AG08395 (cell line): ENCODE measurements at regions not wholly inside any gene's neighbourhood (a gene's known extent, or its start where the extent isn't known, plus 50 kb on each side); places are given as distances from the start of the nearest gene placed in this dataset.
A peak's percentile ranks its signal among the peaks of the same experiment; 100 is the strongest.
"Not testable (repeated sequence)": the region's sequence is repeated elsewhere in the genome, so short reads cannot be mapped to it uniquely, and the experiment has no call there.

Experiments
- DNase-seq: peaks from one replicate; pipeline ENCODE4 v3.0.0; 2012; ENCODE audit warnings: mixed read lengths, low spot score

DNA sequence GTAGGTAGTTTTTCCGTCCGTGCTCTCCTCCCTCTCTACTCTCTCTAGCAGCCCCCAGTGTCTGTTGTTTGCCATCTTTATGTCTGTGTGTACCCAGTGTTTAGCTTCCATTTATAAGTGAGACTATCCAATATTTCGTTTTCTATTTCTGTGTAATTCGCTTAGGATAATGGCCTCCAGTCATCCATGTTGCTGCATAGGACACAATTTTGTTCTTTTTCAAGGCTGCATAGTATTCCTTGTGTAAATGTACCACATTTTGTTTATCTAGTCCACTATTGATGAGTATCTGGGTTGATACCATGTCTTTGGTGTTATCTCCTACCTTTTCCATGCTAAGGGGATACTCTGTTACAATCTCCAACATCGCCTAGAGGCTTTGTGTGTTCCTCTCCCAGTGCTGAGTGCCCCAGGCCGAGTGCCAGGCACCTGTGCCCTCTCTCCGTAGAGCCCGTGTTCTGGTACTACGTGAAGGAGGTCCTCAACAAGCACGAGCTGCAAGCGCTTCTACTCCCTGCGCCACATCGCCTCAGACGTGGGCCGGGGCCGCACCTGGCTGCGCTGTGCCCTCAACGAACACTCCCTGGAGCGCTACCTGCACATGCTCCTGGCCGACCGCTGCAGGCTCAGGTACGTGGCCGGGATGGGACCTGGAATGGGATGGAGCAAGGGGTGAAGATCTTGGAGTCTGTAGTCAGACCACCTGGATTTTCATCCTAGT lies 51.0 kb downstream of the NPIPB11 start:
- not testable (repeated sequence) for DNase-seq

DNA sequence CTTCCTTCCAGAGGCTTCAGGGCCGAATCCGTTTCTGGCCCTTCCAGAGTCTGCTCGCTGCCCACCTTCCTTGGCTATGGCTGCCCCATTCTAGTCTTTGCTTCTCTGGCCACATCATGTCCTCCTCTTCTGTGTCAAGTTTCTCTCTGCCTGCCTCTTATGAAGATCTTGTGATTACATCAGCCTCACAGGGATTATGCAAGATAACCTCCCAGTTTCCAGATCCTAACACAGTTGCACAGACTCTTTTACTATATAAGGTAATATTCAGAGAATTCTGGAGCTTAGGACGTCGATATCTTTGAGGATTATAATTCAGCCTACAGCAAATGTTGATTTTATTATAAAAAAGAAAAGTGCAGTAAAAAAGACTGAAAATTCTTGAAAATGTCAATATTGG lies 52.1 kb downstream of the NPIPB11 start:
- not testable (repeated sequence) for DNase-seq

DNA sequence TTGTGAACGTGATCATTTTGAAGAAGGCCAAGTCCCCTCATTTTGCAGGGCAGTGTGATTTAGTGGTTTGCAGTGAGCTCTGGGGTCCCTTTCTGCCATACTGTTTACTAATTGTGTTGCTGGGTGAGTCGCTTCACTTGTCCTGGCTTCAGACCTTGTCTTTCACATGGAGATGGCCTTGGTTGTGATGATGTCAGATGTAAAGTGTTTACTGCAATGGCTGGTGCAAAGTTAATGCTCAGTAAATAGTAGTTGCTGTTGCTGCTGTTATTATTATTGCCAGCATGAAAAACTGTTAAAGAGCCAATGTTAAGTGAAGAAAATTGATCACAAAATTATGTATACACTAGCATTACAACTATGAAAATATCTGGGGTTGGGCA lies 53.9 kb downstream of the NPIPB11 start:
- not testable (repeated sequence) for DNase-seq

DNA sequence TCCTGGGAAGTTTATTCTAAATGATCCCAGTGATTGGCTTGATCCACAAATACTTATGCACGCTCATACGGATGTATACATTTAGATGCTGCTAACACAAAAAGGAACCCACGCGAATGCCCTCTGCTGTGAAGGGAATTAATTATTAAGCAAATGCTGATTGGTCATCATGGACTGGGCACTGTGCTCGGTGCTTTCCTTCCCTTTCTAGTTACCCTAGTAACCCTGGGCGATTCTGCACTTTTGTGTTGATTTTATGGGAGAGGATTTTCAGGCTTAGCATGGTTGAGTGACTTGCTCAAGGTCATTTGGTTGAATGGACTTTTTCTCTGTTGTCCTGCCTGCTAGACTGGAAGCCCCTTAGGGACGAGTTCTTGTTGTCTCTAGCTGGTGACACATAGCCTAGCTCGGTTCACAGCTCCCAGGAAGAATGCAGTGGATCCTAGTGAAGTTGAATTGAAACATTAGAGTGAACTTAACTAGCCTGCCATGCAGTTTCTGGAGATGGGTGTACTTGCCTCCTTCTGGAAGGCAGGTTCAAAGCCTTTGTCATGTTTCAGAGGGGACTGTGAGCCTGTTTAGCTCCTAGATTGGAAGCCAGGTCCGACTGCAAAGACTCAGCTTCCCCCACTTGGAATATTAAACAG lies 54.4 kb downstream of the NPIPB11 start:
- not testable (repeated sequence) for DNase-seq

DNA sequence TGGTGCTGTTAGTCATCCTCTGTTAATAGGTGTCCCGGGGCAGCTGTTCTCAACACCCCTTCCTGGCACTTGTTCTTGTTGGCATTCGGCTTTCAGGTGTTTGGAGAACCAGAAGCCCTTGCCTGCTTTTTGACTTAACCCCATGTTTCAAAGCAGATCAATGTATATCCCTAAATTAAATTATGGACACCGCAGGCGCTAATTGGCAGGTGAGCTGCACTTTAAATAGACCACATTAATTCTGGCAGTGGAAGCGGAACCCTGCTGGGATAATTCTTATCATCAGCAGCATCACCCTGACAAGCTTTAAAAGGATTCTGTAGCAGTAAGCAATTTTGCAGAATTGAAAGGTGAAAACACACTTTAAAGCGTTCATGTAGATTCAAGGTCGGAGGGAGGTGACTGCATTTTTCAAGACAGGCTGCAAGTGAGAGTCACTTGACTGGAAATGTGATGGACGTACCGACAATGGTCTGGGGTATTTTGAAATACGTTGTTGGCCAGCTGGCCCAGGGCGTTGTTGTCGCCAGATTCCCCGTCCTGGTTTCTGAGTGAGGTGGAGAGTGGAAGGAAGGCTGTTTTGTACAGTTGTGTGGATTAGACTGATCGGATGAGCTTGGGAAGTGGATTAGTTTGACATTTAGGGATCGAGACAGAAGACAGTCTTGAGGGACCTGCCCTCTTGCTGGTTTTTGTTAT lies 55.1 kb downstream of the NPIPB11 start:
- not testable (repeated sequence) for DNase-seq

DNA sequence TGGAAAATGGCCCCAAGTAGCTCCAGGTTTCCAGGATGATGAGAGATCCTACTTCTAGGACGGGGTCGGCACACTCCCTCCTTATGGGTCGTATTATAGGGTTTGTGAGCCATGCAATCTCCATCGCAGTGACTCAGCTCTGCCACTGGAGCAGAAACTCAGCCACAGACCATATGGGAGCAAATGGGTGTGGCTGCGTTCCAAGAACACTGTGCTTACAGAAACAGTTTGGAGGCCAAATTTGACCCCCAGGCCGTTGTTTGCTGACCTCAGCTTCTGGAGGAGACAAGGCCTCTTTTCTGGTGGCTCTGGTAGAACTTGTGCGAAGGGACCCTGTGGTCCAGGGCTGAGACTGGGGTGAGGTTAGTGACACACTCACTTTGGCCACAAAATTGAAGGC lies 56.5 kb downstream of the NPIPB11 start:
- DNase-seq: peak; percentile 57

DNA sequence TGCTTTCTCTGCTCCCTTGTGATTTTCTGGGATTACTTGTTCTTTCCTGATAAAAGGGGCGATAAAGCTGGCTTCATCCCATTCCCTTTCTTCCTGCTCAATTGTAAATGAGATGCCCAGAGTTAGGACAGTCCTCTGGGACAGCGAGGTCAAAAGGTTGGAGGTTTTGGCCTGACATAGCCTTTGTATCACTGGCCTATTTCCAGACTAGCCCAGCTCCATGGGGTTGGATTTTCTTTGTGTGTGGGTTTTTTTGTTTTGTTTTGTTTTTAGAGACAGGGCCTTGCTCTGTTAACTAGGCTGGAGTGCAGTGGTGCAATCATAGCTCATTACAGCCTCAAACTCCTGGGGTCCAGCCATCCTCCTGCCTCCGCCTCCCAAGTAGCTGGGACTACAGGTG lies 57.8 kb downstream of the NPIPB11 start:
- DNase-seq: not testable (repeated sequence)

DNA sequence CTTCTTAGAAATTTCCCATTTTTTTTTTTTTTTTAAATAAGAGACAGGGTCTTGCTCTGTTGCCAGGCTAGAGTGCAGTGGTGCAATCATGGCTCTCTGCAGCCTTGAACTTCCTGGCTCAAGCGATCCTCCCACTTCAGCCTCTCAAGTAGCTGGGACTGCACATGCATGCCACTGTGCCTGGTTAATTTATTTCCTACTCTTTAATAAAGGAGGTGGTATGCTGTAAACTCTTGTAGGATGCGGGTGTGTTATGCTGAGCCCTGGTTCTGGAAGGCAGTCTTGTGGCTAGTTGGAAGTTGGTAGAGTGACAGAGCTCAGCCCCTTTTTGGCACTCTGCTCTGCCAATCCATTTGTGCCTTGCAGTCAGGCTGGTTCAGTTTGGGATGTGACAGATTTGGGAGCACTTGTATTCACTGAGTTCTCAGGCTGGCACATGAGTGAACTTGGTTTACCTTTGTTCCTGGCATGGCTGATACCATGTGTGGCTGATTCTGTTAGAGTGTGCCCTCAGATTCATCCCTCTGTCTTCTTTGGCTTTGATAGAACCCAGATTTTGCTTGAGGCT lies 58.3 kb downstream of the NPIPB11 start:
- not testable (repeated sequence) for DNase-seq

DNA sequence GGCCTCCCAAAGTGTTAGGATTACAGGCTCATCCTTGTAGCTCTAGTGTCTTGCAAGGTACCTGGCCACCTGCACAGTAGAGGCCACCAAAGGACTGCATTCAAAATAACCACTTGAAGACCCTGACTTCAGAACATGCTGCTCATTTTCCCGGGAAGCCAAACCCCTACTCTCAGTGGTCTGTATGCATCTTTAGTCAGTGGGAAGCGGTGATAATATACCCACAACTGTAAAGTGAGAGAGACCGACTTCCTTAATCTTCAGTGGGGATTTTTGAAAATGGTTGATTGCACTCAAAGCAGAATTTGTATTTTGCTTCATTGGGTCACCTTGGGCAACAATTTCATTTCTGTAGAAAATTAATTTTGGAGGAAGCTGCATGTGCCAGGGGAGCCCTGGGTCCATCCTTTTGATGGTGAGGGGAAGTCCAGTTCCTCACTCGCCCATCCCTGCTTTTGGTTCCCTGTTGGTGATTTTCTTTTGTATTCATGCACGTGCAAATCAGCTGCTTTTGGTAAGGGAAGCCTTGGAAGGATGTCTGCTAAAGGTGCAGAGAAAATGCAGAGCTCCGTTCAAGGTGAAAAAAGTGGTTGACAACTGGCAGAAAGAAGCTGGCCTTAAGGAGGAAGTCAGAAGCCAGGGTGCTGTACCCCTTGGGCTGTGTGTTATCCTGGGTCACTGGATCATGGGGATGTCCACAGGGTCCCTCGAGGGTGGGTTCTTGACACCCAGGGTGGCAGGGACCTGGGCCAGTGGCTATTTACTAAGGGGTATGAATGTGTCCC lies 59.5 kb downstream of the NPIPB11 start:
- DNase-seq: not testable (repeated sequence)

DNA sequence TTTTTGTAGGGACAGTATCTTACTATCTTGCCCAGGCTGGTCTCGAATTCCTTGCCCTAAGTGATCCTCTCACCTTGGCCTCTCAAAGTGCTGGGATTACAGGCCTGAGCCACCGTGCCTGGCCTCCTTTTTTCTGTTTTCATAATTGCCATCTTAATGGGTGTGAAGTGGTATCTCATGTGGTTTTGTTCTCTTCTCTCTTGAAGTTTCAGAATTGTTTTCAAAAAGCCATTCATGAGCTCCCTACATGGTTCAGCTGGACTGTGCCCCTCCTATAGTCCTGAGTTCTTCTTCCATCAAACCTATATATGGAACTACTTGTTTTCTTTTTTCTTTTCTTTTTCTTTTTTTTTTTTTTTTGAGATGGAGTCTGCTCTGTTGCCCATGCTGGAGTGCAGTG lies 60.3 kb downstream of the NPIPB11 start:
- DNase-seq: not testable (repeated sequence)

DNA sequence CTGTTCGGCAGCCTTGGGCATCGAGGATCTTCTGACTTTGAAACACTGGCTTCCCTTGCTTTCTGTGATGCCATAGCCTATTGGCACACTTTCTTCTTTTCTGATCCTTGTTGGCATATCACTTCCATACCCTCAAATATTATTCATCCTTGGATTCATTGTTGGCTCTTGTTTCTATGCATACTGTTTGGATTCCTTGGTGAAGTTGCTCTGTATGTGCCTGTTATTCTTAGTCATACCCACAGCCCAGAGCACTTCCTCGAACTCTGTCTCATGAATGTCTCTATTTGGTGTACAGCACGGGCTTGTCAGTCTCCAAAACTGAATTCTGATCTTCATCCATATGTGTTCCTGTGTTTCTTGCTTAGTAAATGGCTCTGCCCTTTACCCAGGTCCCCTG lies 63.6 kb downstream of the NPIPB11 start:
- not testable (repeated sequence) for DNase-seq

DNA sequence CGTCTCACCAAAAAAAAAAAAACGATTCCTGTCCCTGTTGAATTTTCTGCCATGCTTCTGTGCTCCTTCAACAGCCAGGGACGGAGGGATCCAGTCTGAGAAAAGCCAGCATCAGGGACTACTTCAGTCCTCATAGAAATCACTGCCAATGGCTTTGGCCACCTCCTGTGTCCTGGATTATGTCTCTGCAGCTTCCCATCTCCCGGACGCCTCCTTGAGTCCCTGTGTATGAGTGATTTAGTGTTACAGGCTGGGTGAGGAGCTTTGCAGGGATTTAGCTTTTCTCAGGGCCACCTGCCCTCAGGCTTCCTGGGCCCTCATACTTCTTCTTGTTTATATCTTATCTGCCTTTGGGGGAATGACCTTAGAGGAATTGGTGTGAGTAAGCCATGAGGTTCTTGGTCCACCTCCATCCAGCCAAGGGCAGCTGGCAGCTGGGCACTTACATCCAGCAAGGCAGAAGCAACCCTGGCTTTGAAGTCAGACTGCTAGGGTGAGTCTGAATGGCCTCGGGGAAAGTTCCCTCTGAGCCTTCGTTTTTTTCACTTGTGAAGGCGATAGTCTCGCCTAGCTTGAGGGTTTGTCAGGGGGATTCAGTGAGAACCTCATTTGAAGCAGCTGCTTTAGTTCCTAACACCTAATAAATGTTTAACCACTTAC lies 65.6 kb downstream of the NPIPB11 start:
- not testable (repeated sequence) for DNase-seq

DNA sequence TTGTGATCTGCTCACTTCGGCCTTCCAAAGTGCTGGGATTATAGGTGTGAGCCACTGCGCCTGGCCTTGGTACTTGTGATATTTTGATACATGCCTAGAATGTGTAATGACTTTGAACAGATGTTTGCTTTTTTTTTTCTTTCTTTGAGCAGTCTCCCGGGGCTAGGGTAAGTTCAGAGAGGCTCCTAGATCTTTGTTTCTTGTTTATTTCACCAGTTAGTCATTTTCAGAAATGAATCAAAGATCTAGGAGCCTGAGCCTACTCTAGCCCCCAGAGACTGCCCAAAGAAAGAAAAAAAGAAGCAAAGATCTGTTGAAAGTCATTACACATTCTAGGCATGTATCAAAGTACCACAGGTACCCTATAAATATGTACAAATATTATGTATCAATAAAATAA lies 66.3 kb downstream of the NPIPB11 start:
- DNase-seq: not testable (repeated sequence)

DNA sequence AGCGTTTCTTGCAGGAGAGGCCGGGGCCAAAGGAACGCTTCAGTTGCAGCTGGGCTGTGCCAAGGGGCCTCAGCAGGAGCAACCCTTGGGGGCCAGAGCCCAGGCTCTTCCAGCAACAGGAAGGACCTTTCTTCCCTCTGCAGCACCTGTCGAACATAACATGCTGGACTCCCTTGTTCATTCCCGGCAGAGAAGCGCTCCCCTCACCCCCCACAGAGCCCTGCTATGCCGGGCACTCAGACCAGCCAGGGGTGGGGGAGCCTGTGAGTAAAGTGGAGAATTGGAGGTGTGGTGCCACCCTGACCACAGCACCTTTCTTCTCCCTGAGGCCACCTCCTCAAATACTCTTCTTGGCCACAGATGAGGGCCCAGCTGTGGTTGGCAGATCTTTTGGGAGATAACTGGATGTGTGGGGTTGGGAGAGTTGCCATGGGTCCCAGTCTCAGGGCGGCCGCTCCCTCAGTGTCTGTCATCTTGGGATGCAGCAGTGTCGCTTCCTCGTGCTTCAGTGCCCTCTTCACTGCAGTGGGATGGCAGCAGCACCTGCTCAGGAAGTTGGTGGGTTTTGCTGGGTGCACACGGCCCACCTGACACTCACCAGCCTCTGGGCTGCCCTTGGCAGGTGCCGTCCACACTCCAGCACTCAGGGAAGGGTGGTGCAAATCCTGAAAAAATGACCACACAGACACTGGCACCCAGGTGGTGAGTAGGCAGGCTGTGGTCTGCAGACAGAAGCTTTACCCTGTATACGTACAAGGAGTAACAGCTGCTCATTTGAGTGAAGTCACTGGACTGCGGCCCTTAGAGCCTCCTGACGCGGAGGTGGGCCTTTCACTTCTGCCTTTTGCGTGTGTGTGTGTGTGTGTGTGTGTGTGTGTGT lies 67.5 kb downstream of the NPIPB11 start:
- not testable (repeated sequence) for DNase-seq

DNA sequence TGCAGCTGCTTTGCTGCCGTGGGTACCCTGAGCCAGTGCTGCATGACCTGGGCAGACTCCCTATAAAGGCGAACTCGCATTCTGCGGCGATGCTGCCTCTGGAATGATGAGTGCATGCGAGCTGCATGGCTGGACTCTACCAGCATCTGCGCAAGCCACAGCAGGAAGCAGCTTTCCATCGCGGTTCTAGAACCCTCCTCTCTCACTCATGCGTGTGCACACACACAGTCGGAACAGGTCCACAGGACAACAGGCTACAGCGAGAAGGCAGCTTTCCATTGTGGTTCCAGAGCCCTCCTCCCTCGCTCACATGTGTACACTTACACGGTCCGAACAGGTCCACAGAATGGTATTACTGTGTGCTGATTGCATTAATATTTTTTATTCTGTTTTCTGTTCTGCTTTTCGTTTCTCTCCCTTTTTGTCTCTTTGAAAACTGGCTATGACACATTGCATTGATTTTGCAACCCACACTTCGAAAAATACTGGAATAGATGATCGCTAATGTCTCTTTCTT lies 69.1 kb downstream of the NPIPB11 start:
- not testable (repeated sequence) for DNase-seq

DNA sequence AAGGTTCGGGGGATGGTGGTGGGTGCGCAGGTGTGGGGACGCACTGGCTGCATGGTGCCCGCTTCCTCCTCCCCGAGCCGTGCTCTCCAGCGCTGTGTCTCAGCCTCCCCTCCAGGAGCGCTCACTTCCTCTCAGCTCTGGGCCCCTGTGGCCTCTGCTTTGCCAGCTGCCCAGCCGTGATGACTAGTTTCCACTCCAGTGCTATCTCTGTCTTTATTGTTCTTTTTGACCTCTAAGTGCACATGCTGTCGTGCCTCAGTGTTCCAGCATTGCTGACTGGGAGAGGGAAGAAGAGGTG lies 71.0 kb downstream of the NPIPB11 start:
- not testable (repeated sequence) for DNase-seq

DNA sequence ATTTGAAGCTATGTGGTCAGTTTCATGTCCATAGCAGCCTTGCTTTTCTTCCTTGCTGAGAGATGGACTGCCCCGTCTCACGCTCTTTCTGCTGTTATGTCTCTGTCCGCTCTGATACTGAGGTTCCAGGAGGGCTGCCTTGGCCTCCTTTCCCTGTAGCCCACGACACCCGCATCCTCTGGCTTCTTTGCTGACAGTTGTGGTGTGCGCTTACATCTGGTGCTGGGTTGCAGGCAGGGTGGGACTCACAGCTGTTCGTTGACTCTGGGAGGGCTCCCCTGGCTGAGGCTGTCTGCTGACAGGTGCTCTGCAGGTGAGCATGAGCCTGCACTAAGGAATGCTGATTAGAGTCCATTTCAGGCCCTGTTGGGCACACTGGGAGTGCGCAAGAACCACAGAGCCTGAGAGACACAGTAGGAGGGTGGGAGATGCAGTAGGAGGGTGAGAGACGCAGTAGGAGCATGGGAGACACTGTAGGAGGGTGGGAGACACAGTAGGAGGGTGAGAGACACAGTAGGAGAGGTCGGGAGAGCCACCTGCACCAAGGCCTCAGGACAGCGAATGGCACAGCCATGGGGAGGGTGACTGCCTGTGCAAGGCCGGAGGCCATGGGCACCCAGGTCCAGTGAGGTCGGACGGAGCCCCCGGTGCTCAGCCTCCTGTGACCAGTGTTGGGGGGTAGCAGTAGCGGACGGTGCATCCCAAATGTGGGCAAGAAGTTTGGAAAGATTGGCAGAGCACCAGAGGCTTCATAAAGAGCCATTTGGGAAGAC lies 71.5 kb downstream of the NPIPB11 start:
- not testable (repeated sequence) for DNase-seq

DNA sequence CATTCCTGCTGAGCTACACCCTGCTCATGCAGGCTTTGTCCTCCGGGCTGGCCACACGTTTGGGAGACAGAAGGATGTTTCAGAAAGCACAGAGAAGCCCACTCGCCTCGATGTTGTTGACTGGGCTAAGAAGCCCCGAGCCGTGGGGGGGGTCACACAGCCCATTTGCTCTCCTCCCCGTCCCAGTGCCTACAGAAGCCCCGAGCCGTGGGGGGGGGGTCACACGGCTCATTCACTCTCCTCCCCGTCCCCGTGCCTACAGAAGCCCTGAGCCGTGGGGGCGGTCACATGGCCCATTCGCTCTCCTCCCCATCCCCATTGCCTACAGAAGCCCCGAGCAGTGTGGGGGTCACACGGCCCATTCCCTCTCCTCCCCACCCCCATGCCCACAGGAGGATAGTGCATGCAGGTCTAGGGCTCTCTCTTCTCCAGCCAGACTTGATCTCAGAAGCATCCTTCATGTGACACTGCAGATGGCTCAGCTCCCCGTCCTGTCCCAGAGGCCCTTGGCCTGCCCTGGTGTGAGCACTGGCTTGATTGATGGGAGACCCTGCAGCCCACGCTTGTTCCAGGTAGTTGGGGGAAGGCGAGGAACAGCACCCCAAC lies 72.9 kb downstream of the NPIPB11 start:
- DNase-seq: not testable (repeated sequence)

DNA sequence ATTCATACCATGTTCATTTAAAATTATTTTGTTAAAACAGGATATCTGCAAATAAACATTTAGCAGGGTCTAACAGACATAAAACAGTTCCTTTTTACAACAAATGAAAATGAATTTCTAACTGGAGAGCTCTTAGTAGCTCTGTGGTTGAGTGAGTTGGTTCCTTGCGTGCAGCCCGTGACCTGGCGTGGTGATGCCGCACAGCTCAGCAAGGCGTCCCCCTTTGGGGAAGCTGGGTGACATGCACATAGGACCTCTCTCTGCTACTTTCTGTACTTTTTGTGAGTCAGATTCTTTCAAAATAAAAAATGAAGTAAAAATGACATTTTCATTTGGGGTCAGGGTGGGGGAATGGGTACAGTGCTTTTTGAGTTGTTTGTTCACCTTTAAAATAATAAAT lies 75.9 kb downstream of the NPIPB11 start:
- not testable (repeated sequence) for DNase-seq
